ENCODE measurements at regions not wholly inside any gene's neighbourhood (a gene's known extent, or its start where the extent isn't known, plus 50 kb on each side); places are given as distances from the start of the nearest gene placed in this dataset.

DNA sequence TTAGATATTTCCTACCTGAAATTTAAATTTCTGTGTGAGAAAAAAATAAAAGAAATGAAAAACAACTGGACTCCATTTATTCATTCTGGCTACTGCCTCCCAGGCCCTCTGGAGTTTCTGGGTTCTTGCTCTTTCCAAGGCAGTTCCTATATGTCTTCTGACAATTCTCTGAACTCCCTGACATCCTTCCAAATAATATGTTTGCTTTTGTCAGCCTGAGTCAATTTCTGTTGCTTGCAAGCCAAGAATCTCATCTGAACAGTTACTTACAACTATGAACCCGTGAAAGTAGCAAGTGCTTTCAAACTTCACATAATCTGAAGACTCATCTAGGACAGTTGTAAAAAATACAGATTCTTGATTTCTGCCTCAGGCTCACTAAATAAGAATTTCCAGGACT lies 216.7 kb upstream of the NPVF start:
- no peaks in the 10 kb centered on the region for H4K20me1 ChIP-seq (replicated peaks; ENCODE audit: control insufficient read depth, extremely low read depth, insufficient read depth, low read length)
- no peaks in the 10 kb centered on the region for H3K36me3 ChIP-seq (ENCODE audit: control insufficient read depth in 2 of 2, extremely low read depth in 1 of 2, insufficient read depth in 2 of 2, low read length in 2 of 2)
- TF ChIP-seq POLR2A (IDR thresholded peaks at IDR 0.05; ENCODE audit: low read depth, low read length) (no peak), POLR2AphosphoS5 (IDR thresholded peaks at IDR 0.05; ENCODE audit: insufficient read depth, low read depth, low read length) (no peak), MYC (IDR thresholded peaks at IDR 0.05; ENCODE audit: low read depth, low read length) (no peak), FOS (IDR thresholded peaks at IDR 0.05; ENCODE audit: borderline replicate concordance, insufficient read depth, low read length) (no peak), CTCF (IDR thresholded peaks at IDR 0.05; ENCODE audit: extremely low read depth in 1 of 2, insufficient read depth in 1 of 2, low read depth in 1 of 2, low read length in 2 of 2) (no peak), JUN (IDR thresholded peaks at IDR 0.05; ENCODE audit: borderline replicate concordance, insufficient read depth, insufficient read length, low read depth) (no peak), EZH2 (IDR thresholded peaks at IDR 0.05; ENCODE audit: borderline replicate concordance, low read depth, low read length, severe bottlenecking) (no peak), GATA2 (IDR thresholded peaks at IDR 0.05; ENCODE audit: insufficient read depth, insufficient read length, low read depth, low read length) (no peak)
- TF ChIP-seq, protein P1, sequence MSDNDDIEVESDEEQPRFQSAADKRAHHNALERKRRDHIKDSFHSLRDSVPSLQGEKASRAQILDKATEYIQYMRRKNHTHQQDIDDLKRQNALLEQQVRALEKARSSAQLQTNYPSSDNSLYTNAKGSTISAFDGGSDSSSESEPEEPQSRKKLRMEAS (IDR thresholded peaks at IDR 0.05; ENCODE audit: insufficient read depth, insufficient read length) = no peak
- H3K9me1 ChIP-seq (replicated peaks; ENCODE audit: control insufficient read depth, extremely low read depth, insufficient read depth, low read length) = no peaks in the 10 kb centered on the region
- H2AFZ ChIP-seq (ENCODE audit: low read depth, low read length) = no peak overlapping the region
- no peak overlapping the region for H3K4me2 ChIP-seq (ENCODE audit: insufficient read depth, low read length)
- intact Hi-C loops (cut with micrococcal nuclease) = no loop called here
- ChIA-PET CTCF (no interaction called here), POLR2A (no interaction called here)
- H3K79me2 ChIP-seq (ENCODE audit: control insufficient read depth, insufficient read depth, low read length) = no peaks in the 10 kb centered on the region
- no TSS peak for BruUV-seq (replicated peaks)
- no peaks in the 10 kb centered on the region for H3K4me1 ChIP-seq (ENCODE audit: control insufficient read depth, extremely low read depth, insufficient read depth, low read length)
- FAIRE-seq = no peak
- H3K9ac ChIP-seq (replicated peaks; ENCODE audit: extremely low read depth, insufficient read depth, low read length) = no peak overlapping the region
- H3K27me3 ChIP-seq (ENCODE audit: control insufficient read depth in 2 of 2, insufficient read depth in 2 of 2, low read length in 2 of 2) = no peaks in the 10 kb centered on the region
- H3K27ac ChIP-seq (ENCODE audit: insufficient read depth, low read depth, low read length) = no peak overlapping the region
- H3K9me3 ChIP-seq (replicated peaks; ENCODE audit: control insufficient read depth, insufficient read depth, low read length) = no peaks in the 10 kb centered on the region
- dilution Hi-C loops (cut with MboI; ENCODE audit: extremely low pct_ligation_motif_present, low sequenced_read_pairs) = no loop called here
- no peak overlapping the region for H3K4me3 ChIP-seq (replicated peaks in 1 of 3; ENCODE audit: insufficient read depth in 1 of 3, low read depth in 1 of 3, low read length in 3 of 3)
- no peak for DNase-seq (ENCODE audit: low read depth, low spot score)
